SK-N-SH treated with all-trans-retinoic acid at 6 μM for 48 hours (cell line): ENCODE measurements at regions not wholly inside any gene's neighbourhood (a gene's known extent, or its start where the extent isn't known, plus 50 kb on each side); places are given as distances from the start of the nearest gene placed in this dataset.

Experiments
- ATAC-seq: fragments of 200-7000 bp; cut with Tn5 transposase; 3 replicates; pipeline ENCODE4 v1.9.1; 2020; ENCODE audit warnings: mild to moderate bottlenecking, moderate library complexity
- BACH2 ChIP-seq: fragments of 250-450 bp; sonication (Bioruptor Pico); IDR thresholded peaks from 2 replicates; pipeline ENCODE4 v1.9.0; 2021; ENCODE audit warnings: mild to moderate bottlenecking, borderline replicate concordance
- CSDC2 ChIP-seq: fragments of 250-450 bp; sonication (Bioruptor Pico); IDR thresholded peaks from 2 replicates; pipeline ENCODE4 v1.5.0; 2020; ENCODE audit warnings: mild to moderate bottlenecking, moderate library complexity
- ESRRG ChIP-seq: fragments of 250-450 bp; sonication (Bioruptor Pico); IDR thresholded peaks from 2 replicates; pipeline ENCODE4 v1.6.1; 2021; ENCODE audit warnings: mild to moderate bottlenecking
- GLIS3 ChIP-seq: fragments of 250-450 bp; sonication (Bioruptor Pico); IDR thresholded peaks from 2 replicates; pipeline ENCODE4 v1.5.0; 2020; ENCODE audit warnings: mild to moderate bottlenecking, moderate library complexity
- ISL1 ChIP-seq: fragments of 250-450 bp; sonication (Bioruptor Pico); IDR thresholded peaks from 2 replicates; pipeline ENCODE4 v2.1.2; 2022; ENCODE audit warnings: mild to moderate bottlenecking, moderate library complexity
- OSR1 ChIP-seq: fragments of 250-450 bp; sonication (Bioruptor Pico); IDR thresholded peaks from 2 replicates; pipeline ENCODE4 v1.8.0; 2022; ENCODE audit warnings: moderate library complexity, mild to moderate bottlenecking, inconsistent platforms
- PPARA ChIP-seq: fragments of 250-450 bp; sonication (Bioruptor Pico); IDR thresholded peaks from 2 replicates; pipeline ENCODE4 v1.5.0; 2020; ENCODE audit warnings: mild to moderate bottlenecking, borderline replicate concordance
- RARB ChIP-seq: fragments of 250-450 bp; sonication (Bioruptor Pico); IDR thresholded peaks from 2 replicates; pipeline ENCODE4 v1.8.0; 2021; ENCODE audit warnings: mild to moderate bottlenecking, moderate library complexity
- SNAI2 ChIP-seq: fragments of 250-450 bp; sonication (Bioruptor Pico); IDR thresholded peaks from 2 replicates; pipeline ENCODE4 v1.5.0; 2020; ENCODE audit warnings: mild to moderate bottlenecking, moderate library complexity
- TCF4 ChIP-seq: fragments of 250-450 bp; sonication (Bioruptor Pico); IDR thresholded peaks from 2 replicates; pipeline ENCODE4 v1.8.0; 2021; ENCODE audit warnings: mild to moderate bottlenecking, moderate library complexity, borderline replicate concordance
- TOX ChIP-seq: fragments of 250-450 bp; sonication (Bioruptor Pico); IDR thresholded peaks from 2 replicates; pipeline ENCODE4 v1.8.0; 2021; ENCODE audit warnings: mild to moderate bottlenecking, moderate library complexity, borderline replicate concordance
- ZC3H10 ChIP-seq: fragments of 250-450 bp; sonication (Bioruptor Pico); IDR thresholded peaks from 2 replicates; pipeline ENCODE4 v1.5.1; 2021; ENCODE audit warnings: mild to moderate bottlenecking, moderate library complexity
- ZFP3 ChIP-seq: fragments of 250-450 bp; sonication (Bioruptor Pico); IDR thresholded peaks from 2 replicates; pipeline ENCODE4 v1.5.0; 2020; ENCODE audit warnings: mild to moderate bottlenecking, moderate library complexity
- ZFP30 ChIP-seq: fragments of 450-650 bp; formaldehyde crosslinking; IDR thresholded peaks from 2 replicates; pipeline ENCODE4 v1.5.0; 2022; ENCODE audit warnings: mild to moderate bottlenecking, moderate library complexity
- ZNF565 ChIP-seq: fragments of 450-650 bp; formaldehyde crosslinking; conservative IDR thresholded peaks from 2 replicates; pipeline ENCODE4 v1.5.0; 2020; ENCODE audit warnings: low read depth, mild to moderate bottlenecking, moderate library complexity
- ZNF70 ChIP-seq: fragments of 450-650 bp; formaldehyde crosslinking; IDR thresholded peaks from 2 replicates; pipeline ENCODE4 v1.5.0; 2020; ENCODE audit warnings: mild to moderate bottlenecking, moderate library complexity
- ZNF8 ChIP-seq: fragments of 450-650 bp; formaldehyde crosslinking; IDR thresholded peaks from 2 replicates; pipeline ENCODE4 v1.5.0; 2020; ENCODE audit warnings: mild to moderate bottlenecking, moderate library complexity
- TF ChIP-seq, protein P1 (sequence below): fragments of 250-450 bp; sonication (Bioruptor Pico); IDR thresholded peaks from 2 replicates; pipeline ENCODE4 v1.5.1; 2021; ENCODE audit warnings: mild to moderate bottlenecking, moderate library complexity
- TF ChIP-seq, protein P2 (sequence below): fragments of 250-450 bp; sonication (Bioruptor Pico); IDR thresholded peaks from 2 replicates; pipeline ENCODE4 v1.8.0; 2020; ENCODE audit warnings: mild to moderate bottlenecking, moderate library complexity, borderline replicate concordance
- TF ChIP-seq, protein P3 (sequence below): fragments of 250-450 bp; sonication (Bioruptor Pico); IDR thresholded peaks from 2 replicates; pipeline ENCODE4 v1.8.0; 2021; ENCODE audit warnings: low read depth, mild to moderate bottlenecking, moderate library complexity, borderline replicate concordance
- TF ChIP-seq, protein P4 (sequence below): fragments of 250-450 bp; sonication (Bioruptor Pico); IDR thresholded peaks from 2 replicates; pipeline ENCODE4 v1.5.0; 2020; ENCODE audit warnings: mild to moderate bottlenecking, moderate library complexity

DNA sequence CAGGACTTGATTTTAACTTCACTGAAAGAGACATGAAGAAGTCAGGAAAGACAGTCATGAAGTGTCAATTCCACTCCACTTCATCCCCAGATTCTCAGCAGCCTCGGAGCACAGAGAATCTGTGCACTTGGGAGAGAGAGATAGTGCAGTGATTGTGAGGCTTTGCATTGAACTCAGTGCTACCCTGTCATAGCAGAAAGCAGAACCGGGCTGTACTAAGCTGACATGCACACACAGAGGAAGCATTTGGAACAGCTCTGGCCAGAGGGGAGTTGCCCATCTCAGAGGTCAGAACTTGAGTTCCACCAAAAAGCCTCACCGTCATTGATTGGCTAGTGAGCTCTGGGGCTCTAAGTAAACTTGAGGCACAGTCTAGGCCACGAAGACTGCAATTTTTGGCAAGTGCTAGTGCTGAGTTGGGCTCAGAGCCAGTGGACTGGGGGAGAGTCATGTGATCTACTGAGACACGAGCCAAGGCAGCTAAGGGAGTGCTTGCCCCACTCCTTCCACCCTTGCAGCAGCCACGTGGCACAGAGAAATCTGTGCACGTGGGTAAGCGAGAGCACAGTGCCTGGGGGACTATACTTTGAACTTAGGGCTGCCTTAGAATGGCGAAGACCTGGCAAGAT is 810.2 kb upstream of the ADAMTS5 start:
- TF ChIP-seq OSR1 (CRISPR knock-in tag) (no peak), PPARA (CRISPR knock-in tag) (no peak), ESRRG (CRISPR knock-in tag) (no peak), ISL1 (no peak), GLIS3 (CRISPR knock-in tag) (no peak), ZFP30 (no peak), ZC3H10 (CRISPR knock-in tag) (no peak), ZNF565 (CRISPR knock-in tag) (no peak), ZNF70 (CRISPR knock-in tag) (no peak), TOX (CRISPR knock-in tag) (no peak), SNAI2 (CRISPR knock-in tag) (no peak), ZFP3 (CRISPR knock-in tag) (no peak), BACH2 (CRISPR knock-in tag) (no peak), RARB (CRISPR knock-in tag) (no peak)
- TF ChIP-seq, protein P1, sequence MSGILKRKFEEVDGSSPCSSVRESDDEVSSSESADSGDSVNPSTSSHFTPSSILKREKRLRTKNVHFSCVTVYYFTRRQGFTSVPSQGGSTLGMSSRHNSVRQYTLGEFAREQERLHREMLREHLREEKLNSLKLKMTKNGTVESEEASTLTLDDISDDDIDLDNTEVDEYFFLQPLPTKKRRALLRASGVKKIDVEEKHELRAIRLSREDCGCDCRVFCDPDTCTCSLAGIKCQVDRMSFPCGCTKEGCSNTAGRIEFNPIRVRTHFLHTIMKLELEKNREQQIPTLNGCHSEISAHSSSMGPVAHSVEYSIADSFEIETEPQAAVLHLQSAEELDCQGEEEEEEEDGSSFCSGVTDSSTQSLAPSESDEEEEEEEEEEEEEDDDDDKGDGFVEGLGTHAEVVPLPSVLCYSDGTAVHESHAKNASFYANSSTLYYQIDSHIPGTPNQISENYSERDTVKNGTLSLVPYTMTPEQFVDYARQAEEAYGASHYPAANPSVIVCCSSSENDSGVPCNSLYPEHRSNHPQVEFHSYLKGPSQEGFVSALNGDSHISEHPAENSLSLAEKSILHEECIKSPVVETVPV (CRISPR knock-in tag): no peak
- TF ChIP-seq, protein P2, sequence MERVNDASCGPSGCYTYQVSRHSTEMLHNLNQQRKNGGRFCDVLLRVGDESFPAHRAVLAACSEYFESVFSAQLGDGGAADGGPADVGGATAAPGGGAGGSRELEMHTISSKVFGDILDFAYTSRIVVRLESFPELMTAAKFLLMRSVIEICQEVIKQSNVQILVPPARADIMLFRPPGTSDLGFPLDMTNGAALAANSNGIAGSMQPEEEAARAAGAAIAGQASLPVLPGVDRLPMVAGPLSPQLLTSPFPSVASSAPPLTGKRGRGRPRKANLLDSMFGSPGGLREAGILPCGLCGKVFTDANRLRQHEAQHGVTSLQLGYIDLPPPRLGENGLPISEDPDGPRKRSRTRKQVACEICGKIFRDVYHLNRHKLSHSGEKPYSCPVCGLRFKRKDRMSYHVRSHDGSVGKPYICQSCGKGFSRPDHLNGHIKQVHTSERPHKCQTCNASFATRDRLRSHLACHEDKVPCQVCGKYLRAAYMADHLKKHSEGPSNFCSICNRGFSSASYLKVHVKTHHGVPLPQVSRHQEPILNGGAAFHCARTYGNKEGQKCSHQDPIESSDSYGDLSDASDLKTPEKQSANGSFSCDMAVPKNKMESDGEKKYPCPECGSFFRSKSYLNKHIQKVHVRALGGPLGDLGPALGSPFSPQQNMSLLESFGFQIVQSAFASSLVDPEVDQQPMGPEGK (CRISPR knock-in tag): no peak
- TF ChIP-seq, protein P3, sequence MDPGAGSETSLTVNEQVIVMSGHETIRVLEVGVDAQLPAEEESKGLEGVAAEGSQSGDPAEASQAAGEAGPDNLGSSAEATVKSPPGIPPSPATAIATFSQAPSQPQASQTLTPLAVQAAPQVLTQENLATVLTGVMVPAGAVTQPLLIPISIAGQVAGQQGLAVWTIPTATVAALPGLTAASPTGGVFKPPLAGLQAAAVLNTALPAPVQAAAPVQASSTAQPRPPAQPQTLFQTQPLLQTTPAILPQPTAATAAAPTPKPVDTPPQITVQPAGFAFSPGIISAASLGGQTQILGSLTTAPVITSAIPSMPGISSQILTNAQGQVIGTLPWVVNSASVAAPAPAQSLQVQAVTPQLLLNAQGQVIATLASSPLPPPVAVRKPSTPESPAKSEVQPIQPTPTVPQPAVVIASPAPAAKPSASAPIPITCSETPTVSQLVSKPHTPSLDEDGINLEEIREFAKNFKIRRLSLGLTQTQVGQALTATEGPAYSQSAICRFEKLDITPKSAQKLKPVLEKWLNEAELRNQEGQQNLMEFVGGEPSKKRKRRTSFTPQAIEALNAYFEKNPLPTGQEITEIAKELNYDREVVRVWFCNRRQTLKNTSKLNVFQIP (CRISPR knock-in tag): no peak
- TF ChIP-seq, protein P4, sequence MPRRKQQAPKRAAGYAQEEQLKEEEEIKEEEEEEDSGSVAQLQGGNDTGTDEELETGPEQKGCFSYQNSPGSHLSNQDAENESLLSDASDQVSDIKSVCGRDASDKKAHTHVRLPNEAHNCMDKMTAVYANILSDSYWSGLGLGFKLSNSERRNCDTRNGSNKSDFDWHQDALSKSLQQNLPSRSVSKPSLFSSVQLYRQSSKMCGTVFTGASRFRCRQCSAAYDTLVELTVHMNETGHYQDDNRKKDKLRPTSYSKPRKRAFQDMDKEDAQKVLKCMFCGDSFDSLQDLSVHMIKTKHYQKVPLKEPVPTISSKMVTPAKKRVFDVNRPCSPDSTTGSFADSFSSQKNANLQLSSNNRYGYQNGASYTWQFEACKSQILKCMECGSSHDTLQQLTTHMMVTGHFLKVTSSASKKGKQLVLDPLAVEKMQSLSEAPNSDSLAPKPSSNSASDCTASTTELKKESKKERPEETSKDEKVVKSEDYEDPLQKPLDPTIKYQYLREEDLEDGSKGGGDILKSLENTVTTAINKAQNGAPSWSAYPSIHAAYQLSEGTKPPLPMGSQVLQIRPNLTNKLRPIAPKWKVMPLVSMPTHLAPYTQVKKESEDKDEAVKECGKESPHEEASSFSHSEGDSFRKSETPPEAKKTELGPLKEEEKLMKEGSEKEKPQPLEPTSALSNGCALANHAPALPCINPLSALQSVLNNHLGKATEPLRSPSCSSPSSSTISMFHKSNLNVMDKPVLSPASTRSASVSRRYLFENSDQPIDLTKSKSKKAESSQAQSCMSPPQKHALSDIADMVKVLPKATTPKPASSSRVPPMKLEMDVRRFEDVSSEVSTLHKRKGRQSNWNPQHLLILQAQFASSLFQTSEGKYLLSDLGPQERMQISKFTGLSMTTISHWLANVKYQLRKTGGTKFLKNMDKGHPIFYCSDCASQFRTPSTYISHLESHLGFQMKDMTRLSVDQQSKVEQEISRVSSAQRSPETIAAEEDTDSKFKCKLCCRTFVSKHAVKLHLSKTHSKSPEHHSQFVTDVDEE: no peak
- no peak for ATAC-seq

DNA sequence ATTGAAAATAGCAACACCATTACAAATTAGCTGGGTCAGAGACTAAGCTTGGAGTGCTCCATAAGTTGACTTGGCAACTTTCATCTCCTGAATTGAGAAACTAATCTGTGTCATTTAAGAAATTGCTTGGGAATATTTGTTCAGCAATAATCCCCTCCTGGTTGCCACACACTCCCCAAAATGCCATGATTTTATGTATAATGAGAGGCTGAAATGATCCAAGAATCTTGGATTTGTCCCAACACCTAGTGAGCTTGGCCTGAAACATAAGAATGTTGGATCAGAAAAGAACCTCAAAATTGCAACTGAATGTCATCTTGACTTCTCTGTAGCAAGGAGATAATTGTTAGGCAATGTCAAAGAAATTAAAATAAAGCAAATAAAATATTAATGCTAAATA is 805.9 kb upstream of the ADAMTS5 start:
- no peak for TF ChIP-seq GLIS3 (CRISPR knock-in tag)
- no peak for TF ChIP-seq ZC3H10 (CRISPR knock-in tag)
- TF ChIP-seq OSR1 (CRISPR knock-in tag): no peak
- TF ChIP-seq CSDC2: no peak
- TF ChIP-seq TCF4 (CRISPR knock-in tag): no peak
- no peak for TF ChIP-seq ZNF565 (CRISPR knock-in tag)
- TF ChIP-seq ZFP3 (CRISPR knock-in tag): no peak
- TF ChIP-seq SNAI2 (CRISPR knock-in tag): no peak
- no peak for TF ChIP-seq PPARA (CRISPR knock-in tag)
- TF ChIP-seq, protein P2 (CRISPR knock-in tag): no peak
- no peak for TF ChIP-seq ZNF8 (CRISPR knock-in tag)
- TF ChIP-seq, protein P1 (CRISPR knock-in tag): no peak

More for the DNA sequence above, 805.9 kb upstream of the ADAMTS5 start:
- no peak for ATAC-seq
